ENCODE measurements at regions not wholly inside any gene's neighbourhood (a gene's known extent, or its start where the extent isn't known, plus 50 kb on each side); places are given as distances from the start of the nearest gene placed in this dataset.

GRCh38 chr4:56240554-56241174 lies 146.6 kb downstream of the AASDH start:
- DNase-seq = no peak

- no peak for DNase-seq
Measured at GRCh38 chr4:56238251-56238650, 149.0 kb downstream of the AASDH start.

GRCh38 chr4:56235725-56236124 lies 151.6 kb downstream of the AASDH start:
- no peak for DNase-seq

- DNase-seq = no peak
Measured at GRCh38 chr4:56235011-56235410, 152.3 kb downstream of the AASDH start.

DNA sequence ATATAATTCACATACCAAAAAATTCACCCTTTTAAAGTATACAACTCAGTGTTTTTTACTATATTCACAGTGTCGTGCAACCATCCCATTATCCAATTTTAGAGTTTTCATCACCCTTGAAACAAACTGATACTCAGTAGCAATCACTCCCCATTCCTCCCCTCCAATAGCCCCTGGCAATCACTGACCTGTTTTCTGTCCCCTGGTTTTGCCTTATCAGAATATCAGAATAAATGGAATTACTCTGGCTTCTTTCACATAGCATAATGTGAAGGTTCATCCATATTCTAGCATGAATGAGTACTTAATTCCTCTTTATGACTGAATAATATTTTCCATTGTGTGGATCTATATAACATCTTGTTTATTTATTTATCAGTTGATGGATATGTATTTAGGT lies 153.2 kb downstream of the AASDH start:
- no peak for DNase-seq

- no peak for DNase-seq
Measured at GRCh38 chr4:56231410-56231809, 155.9 kb downstream of the AASDH start.

DNA sequence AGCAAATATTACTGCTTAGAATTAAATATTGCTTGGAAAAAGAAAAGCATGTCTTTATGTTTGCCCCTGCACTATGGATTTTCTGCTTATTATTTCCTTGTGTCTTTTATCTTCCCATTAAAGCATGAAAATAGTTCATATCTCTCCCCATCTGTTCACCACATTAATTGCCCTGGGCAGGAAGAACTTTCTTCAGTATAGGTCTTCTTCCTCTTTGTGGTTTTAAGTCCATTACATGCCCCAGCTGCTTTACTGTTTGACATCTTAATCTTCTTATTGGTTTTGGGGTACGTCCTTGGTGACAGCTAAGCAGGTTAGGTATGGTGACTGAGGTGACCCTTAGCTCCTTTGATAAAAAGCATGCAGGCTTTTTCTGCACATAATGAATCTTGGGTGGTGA lies 157.3 kb downstream of the AASDH start:
- peak; percentile 60 for DNase-seq

DNA sequence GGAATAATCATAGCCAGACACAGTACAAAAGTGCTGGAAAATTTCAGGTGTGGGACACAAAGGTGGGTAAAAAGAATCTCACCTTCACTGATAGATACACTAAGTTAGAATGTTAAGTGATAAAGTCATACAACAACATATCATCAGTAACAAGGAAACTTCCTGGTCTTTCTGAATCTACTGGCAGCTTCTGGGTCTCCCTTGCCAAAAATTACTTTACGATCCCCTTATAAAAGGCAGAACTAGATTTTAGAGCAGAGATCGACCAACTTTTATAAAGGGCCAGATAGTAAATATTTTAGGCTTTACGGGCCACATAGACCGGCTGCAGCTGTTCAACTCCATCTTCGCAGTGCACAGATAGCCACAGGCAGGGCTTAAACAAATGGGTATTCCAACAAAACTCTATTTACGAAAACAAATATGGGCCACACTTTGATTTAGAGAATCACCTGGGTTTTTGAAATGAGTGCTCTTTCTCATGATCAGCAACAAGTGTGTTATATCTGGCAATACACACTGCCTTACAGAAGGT lies 159.9 kb downstream of the AASDH start:
- DNase-seq = no peak

DNA sequence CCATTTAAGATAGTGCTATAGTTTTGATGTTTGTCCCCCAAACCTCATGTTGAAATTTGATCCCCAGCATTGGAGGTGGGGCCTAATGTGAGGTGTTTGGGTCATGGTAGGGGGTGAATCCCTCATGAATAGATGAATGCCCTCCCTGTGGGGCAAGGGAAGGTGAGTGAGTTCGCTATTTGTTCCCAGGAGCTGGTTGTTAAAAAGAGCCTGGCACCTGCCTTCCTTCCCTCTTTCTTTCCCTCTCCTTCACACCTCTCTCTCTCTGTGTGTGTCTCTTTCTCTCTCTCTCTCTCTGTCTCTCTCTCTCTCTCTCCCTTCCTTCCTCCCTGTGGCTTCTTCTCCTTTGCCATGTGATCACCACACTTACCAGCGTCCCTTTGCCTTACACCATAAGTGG lies 160.7 kb downstream of the AASDH start:
- DNase-seq = no peak

DNA sequence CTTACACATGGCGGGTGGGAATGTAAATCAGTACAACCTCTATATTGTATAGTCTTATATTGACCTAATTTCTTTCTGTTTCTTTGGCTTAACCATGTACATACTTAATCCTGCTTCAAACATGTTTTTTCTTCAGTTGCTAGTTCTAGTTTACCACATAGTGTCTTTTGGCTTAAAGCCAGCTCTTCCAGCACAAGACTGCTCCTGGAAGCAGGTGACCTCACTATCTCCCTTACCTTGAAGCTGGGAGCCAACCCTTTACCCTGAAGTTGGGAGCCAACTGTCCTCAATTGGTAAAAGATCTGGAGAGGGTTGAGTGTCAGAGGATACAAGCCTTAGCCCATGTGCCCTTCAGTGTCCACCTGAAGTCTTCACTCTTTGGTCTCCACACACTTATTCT lies 162.7 kb downstream of the AASDH start:
- no peak for DNase-seq

DNA sequence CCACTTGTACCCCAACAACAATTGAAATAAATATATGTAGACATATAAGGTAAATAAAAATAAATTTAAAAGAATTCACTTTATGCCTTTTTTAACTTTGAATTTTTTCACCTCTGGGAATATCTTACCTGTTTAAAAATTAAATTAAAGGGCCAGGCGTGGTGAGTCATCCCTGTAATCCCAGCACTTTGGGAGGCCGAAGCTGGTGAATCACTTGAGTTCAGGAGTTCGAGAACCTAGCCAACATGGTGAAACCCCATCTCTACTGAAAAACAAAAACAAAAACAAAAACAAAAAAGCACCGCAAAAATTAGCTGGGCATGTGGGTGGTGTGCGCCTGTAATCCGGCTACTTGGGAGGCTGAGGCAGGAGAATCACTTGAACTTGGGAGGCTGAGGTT lies 164.8 kb downstream of the AASDH start:
- DNase-seq = no peak

DNA sequence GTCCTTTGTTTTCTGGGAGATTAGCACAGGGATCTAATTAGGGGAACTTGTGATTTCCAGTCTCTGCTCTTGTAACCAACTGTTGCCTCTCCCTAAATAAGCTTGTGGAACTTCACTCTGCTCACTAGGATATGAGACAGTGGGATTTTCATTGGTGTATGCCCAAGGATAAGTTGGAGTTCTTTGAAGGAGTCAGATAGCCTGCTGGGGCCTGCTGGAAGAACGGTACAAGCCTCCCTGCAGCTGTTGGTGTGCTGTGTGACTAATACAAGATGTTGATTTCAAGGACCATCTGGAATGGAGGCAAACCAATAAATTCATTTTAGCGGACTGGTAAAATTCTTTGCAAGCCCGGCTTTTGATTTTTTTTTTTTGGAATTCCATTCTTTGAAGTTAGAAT lies 167.0 kb downstream of the AASDH start:
- no peak for DNase-seq

- DNase-seq = no peak
Measured at GRCh38 chr4:56219447-56219846, 167.8 kb downstream of the AASDH start.

- no peak for DNase-seq
Measured at GRCh38 chr4:56218230-56218895, 168.9 kb downstream of the AASDH start.

GRCh38 chr4:56217343-56217890 lies 169.9 kb downstream of the AASDH start:
- peak; percentile 89 for DNase-seq

- DNase-seq = peak; percentile 60
Measured at GRCh38 chr4:56215901-56216300, 171.4 kb downstream of the AASDH start.

DNA sequence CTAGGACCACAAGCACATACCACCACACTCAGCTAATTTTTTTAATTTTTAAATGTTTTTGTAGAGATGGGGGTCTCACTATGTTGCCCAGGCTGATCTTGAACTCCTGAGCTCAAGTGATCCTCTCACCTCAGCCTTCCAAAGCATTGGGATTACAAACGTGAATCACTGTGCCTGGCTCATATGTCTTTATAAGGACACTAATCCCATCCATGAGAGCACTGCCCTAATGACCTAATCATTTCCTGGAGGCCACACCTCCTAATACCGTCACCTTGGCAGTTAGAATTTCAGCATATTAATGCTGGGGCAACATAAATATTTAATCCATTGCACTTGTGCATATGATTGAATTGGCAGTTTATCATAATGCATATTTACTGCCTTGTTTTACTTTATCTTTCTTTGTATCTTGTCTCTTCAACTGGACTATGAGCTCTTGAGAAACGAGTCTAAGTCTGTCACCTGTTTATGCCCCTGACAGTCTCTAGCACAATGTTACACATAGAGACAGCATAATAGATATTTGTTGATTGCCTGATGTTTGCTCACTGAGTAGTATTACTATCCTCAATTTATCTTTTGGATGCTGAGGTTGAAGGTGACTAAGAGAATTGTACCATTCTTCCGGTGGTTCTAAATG lies 172.0 kb downstream of the AASDH start:
- no peak for DNase-seq

DNA sequence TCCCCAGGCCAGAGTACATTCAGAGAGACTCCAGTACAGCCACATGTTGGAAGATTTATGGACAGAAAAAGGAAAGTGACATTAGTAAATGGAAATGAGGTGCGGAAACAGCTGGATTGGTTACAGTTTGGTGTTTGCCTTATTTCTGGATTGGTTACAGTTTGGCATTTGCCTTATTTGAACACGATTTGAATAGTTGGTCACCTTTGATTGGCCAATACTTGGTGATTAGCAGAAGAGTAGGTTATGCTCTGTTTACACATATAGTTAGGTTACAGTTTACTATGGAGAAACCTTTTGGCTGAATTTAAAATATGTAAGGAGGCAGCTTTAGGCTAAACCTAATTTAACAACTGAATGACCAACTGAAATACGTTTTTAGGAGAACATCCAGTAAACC lies 173.7 kb downstream of the AASDH start:
- DNase-seq = no peak

- DNase-seq = no peak
Measured at GRCh38 chr4:56212774-56213173, 174.5 kb downstream of the AASDH start.

GRCh38 chr4:56211202-56211601 lies 176.1 kb downstream of the AASDH start:
- no peak for DNase-seq

DNA sequence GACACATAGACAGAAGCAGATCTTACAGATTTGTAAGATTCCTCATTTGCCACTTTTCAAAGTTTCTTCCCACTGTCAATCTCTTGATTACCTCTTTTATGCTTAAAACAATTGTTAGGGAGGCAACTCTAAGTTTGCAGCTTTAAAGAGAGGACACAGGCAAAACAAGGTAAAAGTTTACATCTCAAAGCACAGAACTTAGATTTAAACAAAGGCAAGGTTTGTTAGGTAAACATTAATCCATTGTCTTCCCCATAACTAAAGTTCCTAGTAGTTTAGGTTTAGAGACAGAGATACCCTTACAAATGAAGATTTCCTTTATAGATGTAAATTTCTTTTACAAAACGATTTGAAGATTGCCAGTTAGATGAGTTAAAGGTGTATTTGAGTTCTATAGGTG lies 176.9 kb downstream of the AASDH start:
- DNase-seq = no peak

- DNase-seq = no peak
Measured at GRCh38 chr4:56209767-56210166, 177.5 kb downstream of the AASDH start.

GRCh38 chr4:56208103-56208502 lies 179.2 kb downstream of the AASDH start:
- DNase-seq = no peak

- DNase-seq = no peak
Measured at GRCh38 chr4:56206258-56206657, 181.0 kb downstream of the AASDH start.
